Kidney (tissue), 13 donors: ENCODE measurements at regions not wholly inside any gene's neighbourhood (a gene's known extent, or its start where the extent isn't known, plus 50 kb on each side); places are given as distances from the start of the nearest gene placed in this dataset.

Experiments used
- DNase-seq, 5 donors: peaks; one replicate each; pipeline ENCODE4 v3.0.0-alpha.2; 2013 to 2020
- FAIRE-seq: peaks from 2 replicates; lab custom pipeline; 2012; peaks lifted over from hg19 to GRCh38; lab: Jason Lieb, UNC
- H3K27ac ChIP-seq, 2 donors: one replicate each; pipeline ENCODE4 v1.7.0; 2013; ENCODE audit warnings: low read depth in 2 of 2, low read length in 2 of 2, inconsistent platforms in 1 of 2
- H3K27me3 ChIP-seq: one replicate; pipeline ENCODE4 v1.7.1; 2013; ENCODE audit warnings: low read length, inconsistent platforms; ENCODE audit not compliant: control insufficient read depth, insufficient read depth
- H3K36me3 ChIP-seq, 3 donors: one replicate each; pipeline versions ENCODE4 v1.7.0 to v1.7.1; 2013; ENCODE audit warnings: low read length in 3 of 3, control low read depth in 1 of 3, inconsistent platforms in 1 of 3; ENCODE audit not compliant: insufficient read depth in 3 of 3, control insufficient read depth in 2 of 3
- H3K4me1 ChIP-seq, 3 donors: one replicate each; pipeline versions ENCODE4 v1.7.0 to v1.7.1; 2013; ENCODE audit warnings: low read length in 3 of 3, inconsistent platforms in 1 of 3, low read depth in 1 of 3; ENCODE audit not compliant: control insufficient read depth in 2 of 3, insufficient read depth in 2 of 3
- H3K4me3 ChIP-seq, 3 donors: one replicate each; pipeline versions ENCODE4 v1.7.0 to v1.8.1; 2013; ENCODE audit warnings: low read length in 3 of 3, control low read depth in 1 of 3, inconsistent platforms in 1 of 3
- H3K9ac ChIP-seq, 3 donors: one replicate each; pipeline versions ENCODE4 v1.7.0 to v1.7.1; 2013; ENCODE audit warnings: low read length in 3 of 3, control low read depth in 1 of 3, inconsistent platforms in 1 of 3
- H3K9me3 ChIP-seq, 3 donors: one replicate each; pipeline versions ENCODE4 v1.7.0 to v1.7.1; 2013; ENCODE audit warnings: low read length in 3 of 3, control low read depth in 1 of 3, inconsistent platforms in 1 of 3; ENCODE audit not compliant: control insufficient read depth in 2 of 3, insufficient read depth in 1 of 3
- intact Hi-C: fragments of 100-400 bp; cut with DNase I; formaldehyde crosslinking; loops from one replicate; pipeline ENCODE4 v1.11.1; 2022
- TF ChIP-seq, protein P1 (sequence below): IDR thresholded peaks from 3 replicates; pipeline ENCODE4 v1.5.1; 2012; ENCODE audit warnings: mild to moderate bottlenecking, moderate library complexity, borderline replicate concordance; ENCODE audit not compliant: insufficient read depth; ENCODE audit errors: extremely low read depth
- donor health status: control.
- donor health status: control.
- donor health status: control.
- donor health status: control.
- donor health status: control.
- donor health status: DM: yes; HTN: yes; CAD: no.
- donor health status: Normal renal cell carcinoma (clear cell type).

DNA sequence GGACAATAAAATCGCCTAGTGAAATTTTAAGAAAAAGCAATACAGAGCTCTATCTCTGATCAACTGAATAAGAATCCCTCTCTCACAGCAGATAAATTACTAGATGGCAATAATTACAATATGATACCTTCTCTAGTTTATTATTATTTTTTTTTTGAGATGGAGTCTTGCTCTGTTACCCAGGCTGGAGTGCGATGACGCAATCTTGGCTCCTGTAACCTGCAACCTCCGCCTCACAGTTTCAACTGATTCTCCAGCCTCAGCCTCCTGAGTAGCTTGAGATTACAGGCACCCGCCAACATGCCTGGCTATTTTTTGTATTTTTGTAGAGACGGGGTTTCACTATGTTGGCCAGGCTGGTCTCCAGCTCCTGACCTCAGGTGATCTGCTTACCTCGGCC, 129.3 kb upstream of the PTCHD4 start:
- TF ChIP-seq, protein P1, sequence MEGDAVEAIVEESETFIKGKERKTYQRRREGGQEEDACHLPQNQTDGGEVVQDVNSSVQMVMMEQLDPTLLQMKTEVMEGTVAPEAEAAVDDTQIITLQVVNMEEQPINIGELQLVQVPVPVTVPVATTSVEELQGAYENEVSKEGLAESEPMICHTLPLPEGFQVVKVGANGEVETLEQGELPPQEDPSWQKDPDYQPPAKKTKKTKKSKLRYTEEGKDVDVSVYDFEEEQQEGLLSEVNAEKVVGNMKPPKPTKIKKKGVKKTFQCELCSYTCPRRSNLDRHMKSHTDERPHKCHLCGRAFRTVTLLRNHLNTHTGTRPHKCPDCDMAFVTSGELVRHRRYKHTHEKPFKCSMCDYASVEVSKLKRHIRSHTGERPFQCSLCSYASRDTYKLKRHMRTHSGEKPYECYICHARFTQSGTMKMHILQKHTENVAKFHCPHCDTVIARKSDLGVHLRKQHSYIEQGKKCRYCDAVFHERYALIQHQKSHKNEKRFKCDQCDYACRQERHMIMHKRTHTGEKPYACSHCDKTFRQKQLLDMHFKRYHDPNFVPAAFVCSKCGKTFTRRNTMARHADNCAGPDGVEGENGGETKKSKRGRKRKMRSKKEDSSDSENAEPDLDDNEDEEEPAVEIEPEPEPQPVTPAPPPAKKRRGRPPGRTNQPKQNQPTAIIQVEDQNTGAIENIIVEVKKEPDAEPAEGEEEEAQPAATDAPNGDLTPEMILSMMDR = no peak
- no peak overlapping the region for H3K27ac ChIP-seq
- H3K9ac ChIP-seq = no peak overlapping the region
- intact Hi-C loops = no loop called here
- no peaks in the 10 kb centered on the region for H3K36me3 ChIP-seq
- peaks cover 0 to 8% (median 0%) of the 10 kb centered on the region in 3 donors for H3K9me3 ChIP-seq
- H3K27me3 ChIP-seq = no peaks in the 10 kb centered on the region
- FAIRE-seq (no peak), DNase-seq (no peak)
- no peak overlapping the region for H3K4me3 ChIP-seq
- H3K4me1 ChIP-seq = no peaks in the 10 kb centered on the region

DNA sequence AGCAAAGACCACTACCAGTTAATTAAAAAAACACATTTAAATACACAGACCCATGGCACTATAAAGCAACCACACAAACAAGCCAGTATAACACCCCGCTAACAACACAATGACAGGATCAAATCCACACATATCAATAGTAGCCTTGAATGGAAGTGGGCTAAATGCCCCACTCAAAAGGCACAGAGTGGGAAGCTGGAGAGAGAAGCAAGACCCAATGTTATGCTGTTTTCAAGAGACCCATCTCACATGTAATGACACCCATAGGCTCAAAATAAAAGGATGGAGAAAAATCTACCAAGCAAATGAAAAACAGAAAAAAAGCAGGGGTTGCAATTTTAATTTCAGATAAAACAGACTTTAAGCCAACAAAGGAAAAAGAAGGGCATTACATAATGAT, 125.4 kb upstream of the PTCHD4 start:
- H3K27ac ChIP-seq = no peak overlapping the region
- FAIRE-seq (no peak), DNase-seq (no peak)
- no peaks in the 10 kb centered on the region for H3K4me1 ChIP-seq
- no peak overlapping the region for H3K9ac ChIP-seq
- peaks cover 0 to 11% (median 0%) of the 10 kb centered on the region in 3 donors for H3K9me3 ChIP-seq
- H3K36me3 ChIP-seq = no peaks in the 10 kb centered on the region
- intact Hi-C loops = no loop called here
- no peaks in the 10 kb centered on the region for H3K27me3 ChIP-seq
- no peak overlapping the region for H3K4me3 ChIP-seq
- TF ChIP-seq, protein P1 = no peak

DNA sequence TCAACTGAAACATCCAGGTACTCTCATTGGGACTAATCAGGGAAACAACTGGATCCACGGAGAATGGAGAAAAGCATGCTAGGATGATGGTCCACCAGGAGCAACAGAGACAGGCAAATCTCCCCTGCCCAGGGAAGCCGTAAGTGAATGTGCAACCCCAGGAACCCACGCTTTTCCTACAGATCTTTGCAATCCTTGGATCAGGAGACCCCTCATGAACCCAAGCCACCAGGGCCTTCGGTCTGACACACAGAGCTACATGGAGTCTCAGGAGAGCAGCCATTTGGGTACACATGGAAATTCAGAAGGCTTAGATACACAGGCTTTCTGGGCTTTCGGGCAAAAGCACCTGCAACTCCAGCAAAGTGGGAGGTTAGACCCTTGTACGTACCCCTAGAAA, 122.1 kb upstream of the PTCHD4 start:
- DNase-seq (no peak), FAIRE-seq (no peak)
- intact Hi-C loops = no loop called here
- TF ChIP-seq, protein P1 = no peak
- peaks cover 0 to 11% (median 0%) of the 10 kb centered on the region in 3 donors for H3K9me3 ChIP-seq
- no peaks in the 10 kb centered on the region for H3K4me1 ChIP-seq
- H3K4me3 ChIP-seq = no peak overlapping the region
- no peak overlapping the region for H3K27ac ChIP-seq
- H3K36me3 ChIP-seq = no peaks in the 10 kb centered on the region
- H3K27me3 ChIP-seq = no peaks in the 10 kb centered on the region
- H3K9ac ChIP-seq = no peak overlapping the region

DNA sequence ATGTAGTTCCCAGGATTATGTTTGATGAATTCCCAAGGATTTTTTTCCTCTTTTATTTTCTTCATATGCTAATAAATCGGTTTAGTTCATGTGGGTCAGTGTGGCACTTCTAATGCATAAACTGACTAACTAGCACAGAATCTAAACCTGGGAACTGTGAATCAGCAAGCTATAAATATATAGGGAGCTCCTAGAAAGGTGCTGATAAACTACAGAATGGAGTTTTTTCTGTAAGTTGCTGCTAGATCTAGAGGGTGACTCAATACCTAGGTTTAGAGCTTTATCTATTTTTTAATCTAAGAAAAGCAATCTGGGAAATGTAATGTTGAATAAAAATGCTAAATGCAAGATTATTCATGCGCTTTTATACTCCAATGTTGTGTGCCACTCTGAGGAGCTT, 118.8 kb upstream of the PTCHD4 start:
- Histone ChIP-seq H3K9me3 (peaks cover 0 to 3% (median 0%) of the 10 kb centered on the region in 3 donors), H3K27ac (no peak overlapping the region), H3K9ac (no peak overlapping the region), H3K4me1 (no peaks in the 10 kb centered on the region), H3K27me3 (no peaks in the 10 kb centered on the region), H3K36me3 (no peaks in the 10 kb centered on the region), H3K4me3 (no peak overlapping the region)
- TF ChIP-seq, protein P1 = no peak
- no peak for DNase-seq
- no peak for FAIRE-seq
- intact Hi-C loops = no loop called here
